GM19372 (cell line): ENCODE measurements at regions not wholly inside any gene's neighbourhood (a gene's known extent, or its start where the extent isn't known, plus 50 kb on each side); places are given as distances from the start of the nearest gene placed in this dataset.

Experiments
- ATAC-seq: cut with Tn5 transposase; IDR thresholded peaks from one replicate; pipeline ENCODE4 v1.9.1; 2021; ENCODE audit warnings: mild to moderate bottlenecking, low read depth, moderate library complexity; ENCODE audit not compliant: unreplicated experiment

DNA sequence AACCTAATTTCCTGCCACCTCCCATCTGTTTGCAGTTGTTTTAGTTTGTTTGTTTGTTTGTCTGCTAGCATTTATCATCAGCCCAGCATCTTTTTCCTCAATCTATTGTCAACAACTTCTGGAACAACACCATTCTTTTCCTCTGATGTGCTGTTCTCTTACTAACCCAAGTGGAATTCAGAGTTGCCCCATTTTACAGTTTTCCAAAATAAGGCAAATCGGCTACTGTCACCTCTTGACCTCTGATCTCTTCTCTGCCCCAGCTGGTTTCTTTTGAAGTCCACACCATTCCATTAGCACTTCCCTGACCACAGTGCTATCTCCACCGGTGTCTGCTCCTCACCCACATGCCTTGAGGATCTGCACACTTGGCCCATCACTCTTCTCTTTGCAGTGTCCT, 102.4 kb downstream of the EFNB2 start:
- no peak for ATAC-seq

DNA sequence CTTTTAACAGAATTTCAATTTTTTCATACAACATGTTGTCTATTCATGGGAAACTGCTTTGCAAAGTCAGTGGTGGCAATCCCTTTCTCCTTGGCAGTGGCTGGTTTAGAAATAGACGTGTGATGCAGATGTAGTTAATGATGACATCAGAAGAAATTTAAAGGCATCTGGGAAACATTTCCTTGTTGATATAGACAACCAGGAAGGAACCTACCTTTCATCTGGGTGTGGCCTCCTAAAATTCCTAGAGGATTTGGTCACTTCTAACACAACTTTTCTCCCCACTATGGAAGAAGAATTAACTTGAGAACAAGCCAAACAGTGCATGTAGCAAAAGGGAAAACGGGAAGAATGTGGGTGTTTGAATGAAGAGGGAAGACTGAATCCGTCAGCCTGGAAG, 102.8 kb downstream of the EFNB2 start:
- no peak for ATAC-seq

DNA sequence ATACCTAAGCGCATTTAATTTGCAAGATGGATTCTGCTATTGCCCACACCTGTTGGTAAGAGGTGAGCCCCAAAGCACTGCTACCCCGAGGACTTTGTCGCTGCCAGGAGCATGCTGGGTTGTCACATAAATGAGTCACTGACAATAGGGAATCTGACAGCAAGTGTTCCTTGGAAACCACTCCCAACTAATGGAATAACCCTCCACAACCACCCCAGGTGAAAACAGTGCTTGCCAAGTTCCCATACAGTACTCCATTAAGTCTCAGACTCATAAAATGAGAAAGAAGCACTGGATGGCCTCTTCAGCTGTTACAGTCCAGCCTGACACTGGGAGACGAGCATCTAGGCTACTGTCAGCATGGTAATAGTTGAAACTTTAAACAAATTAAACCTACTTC, 108.6 kb downstream of the EFNB2 start:
- no peak for ATAC-seq

DNA sequence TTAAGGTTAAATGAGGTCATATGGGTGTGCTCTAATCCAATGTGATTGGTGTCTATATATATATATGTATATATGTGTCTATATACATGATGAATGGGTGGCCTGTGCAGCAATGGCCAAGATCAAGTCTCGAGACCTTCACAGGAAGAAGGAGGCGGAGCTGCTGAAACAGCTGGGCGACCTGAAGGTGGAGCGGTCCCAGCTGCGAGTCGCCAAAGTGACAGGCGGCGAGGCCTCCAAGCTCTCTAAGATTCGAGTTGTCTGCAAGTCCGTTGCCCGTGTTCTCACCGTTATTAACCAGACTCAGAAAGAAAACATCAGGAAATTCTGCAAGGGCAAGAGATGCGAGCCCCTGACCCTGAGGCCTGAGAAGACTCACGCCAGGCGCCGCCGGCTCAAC, 109.8 kb downstream of the EFNB2 start:
- no peak for ATAC-seq

DNA sequence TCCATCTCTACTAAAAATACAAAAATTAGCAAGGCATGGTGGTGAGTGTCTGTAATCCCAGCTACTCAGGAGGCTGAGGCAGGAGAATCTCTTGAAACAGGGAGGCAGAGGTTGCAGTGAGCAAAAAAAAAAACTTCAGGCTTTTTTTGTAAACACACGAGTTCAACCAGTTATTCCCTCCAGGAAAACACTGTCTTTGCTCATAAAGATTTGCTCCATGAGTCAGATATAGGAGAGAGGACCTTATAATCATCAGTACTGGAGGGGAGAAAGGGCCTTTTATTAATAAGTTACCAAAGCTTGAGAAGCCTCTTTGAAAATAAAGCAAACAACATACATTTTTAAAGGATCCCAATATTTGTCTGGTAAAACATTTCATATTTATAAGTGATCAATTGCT, 110.7 kb downstream of the EFNB2 start:
- no peak for ATAC-seq

DNA sequence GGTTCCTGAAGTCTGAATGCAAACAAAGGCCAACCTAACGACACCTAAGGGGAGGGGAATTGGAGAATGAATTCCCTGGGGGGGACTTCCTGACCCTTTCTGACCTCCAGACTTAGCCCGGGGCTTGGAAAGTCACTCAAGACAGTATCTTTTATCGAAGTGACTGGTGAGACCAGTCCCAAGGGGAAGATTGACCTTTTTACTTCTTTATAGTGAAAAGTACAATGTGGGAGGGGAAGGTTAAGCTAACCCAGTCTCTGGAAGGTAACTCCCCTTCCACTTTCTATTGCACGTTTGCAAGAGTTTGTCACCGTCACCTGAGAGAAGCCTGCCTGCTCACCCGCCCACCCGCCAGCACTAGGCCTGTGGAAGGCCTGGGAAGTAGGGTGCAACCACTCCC, 111.9 kb downstream of the EFNB2 start:
- ATAC-seq = no peak

DNA sequence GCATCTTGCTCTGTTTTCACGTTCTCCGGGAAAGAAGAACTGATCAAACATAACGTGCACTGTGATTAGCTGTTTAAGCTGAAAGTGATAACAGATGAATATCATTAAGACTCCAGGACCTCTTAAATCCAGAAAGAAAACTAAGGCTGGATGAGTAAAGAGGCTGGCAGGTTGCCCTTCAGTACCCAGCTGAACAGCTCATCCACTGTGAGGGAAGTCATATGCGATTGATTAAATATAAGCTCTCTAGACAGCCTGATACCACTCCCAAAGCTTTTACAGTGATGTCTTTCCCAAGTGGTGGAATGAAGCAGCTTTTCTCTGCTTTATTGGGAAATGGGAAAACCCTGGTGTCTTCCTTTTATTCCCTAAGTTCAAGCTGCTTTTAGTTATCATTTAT, 116.9 kb downstream of the EFNB2 start:
- ATAC-seq = no peak

DNA sequence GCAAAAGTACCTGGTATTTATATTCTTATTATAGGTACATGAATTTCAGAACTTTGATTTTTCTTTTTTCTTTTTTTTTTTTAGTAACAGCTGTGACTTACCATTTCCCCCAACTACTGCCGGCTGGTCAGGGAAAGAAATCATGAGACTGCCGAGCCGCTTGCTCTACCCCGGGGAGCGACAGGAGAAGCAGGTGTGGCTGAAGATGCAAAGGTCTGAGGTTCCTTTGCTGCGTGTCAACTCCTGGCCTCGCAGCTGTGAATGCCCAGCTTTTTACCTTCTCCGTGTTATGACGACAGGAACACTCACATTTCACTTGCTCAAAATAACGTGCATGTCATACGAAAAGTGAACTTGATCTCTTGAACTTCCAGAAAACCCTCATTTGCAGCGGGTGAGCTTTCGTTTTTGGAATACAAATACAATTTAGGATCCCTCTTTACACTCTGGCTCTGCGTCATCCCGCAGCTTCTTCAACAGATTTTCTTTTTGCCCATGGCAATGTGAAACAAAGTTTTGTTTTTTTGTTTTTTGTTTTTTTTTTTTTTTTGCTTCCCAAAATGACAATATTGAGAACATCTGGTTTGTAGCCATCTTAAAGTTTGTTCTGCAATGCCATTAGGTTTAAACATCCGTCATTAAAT, 117.9 kb downstream of the EFNB2 start:
- peak; percentile 46 for ATAC-seq

DNA sequence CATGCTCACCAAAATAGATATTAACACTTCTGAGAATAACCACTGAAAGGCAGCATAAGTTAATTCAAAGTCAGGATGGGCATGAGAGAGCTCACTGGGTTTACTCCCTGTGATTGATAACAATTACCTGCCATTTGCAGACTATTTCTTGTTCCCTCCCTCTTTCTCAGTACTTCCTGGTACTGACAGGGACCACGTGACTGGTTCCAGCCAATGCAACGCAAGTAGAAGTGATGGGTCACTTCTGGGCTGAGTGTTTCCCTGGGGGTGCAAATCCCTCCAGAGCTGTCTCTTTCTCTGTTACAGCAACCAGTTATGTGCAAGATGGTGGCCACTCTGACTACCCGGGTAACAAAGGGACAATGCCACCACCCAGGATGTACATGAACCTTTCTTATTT, 118.8 kb downstream of the EFNB2 start:
- ATAC-seq = no peak

DNA sequence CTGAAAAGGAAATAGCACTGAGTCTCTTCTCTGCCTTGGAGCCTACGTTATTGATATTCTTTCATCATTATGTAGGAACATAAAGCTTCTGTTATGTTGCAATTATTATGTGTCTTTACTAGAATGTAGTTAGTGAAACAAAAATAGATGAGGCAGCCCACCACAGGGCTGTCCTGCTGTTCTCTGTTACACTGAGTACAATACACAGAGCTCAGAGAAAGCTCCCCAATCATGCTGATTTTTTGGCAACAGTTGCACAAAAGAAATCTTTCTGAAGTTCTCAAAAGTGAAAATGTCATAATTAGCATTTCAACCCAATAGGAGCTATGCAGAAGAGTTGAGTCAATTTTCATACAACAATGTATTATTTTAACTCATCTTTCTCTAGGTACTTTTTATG, 119.5 kb downstream of the EFNB2 start:
- ATAC-seq = no peak

DNA sequence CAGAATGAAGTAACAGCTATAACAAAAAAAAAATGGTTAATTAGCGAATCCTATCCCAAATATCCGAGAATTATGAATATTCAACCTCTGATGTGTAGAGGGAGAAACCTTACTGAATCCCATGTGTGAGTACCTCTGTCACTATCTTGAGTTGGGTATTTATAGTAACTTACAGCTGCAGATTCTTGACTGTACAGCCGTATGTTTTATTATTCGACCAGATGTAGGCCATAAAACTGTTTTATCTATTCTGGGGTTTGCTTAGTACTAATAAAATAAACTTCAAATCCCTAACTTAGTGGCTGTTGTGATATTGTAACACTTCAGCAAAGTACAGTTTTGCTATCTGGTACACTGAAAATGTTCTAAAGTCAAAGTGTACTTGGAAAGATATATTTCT, 120.0 kb downstream of the EFNB2 start:
- no peak for ATAC-seq

DNA sequence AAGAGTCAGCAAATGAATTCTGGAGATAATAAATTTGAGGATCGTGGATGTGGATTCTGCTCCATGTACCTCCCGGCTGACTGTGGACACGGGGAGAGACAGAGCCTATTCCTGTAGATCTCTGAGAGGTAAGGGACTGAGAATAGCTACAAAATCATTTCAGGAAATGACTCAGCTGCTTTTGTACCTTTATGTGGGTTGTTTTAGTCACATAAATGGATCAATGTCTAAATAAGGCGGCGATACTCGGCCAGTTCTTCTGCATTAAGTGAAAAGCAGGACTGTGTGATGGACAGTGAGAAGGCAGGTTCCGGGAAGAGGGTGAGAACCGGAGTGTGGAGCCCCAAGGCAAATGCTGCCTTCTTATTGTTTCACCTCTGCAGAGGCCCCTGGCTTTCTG, 128.1 kb downstream of the EFNB2 start:
- ATAC-seq = no peak

DNA sequence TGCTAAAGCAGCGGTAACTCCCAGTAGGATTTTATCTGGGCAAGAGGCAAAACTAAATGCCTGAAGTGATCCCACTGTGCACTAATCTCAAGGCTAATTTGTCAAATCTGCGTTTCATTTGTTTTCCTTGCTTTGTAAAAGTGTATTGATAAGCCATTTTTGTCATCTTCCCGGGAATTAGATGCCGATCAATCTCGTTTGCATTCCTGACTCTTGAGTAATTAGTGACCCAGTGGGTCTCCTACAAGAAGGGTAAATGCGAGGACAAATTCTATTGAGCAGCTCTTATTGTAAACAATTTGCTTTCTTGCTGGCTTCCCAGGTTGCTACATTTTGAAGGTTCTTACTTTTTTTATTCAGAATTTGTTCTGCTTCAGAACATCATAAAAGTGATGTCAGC, 129.7 kb downstream of the EFNB2 start:
- ATAC-seq = no peak

DNA sequence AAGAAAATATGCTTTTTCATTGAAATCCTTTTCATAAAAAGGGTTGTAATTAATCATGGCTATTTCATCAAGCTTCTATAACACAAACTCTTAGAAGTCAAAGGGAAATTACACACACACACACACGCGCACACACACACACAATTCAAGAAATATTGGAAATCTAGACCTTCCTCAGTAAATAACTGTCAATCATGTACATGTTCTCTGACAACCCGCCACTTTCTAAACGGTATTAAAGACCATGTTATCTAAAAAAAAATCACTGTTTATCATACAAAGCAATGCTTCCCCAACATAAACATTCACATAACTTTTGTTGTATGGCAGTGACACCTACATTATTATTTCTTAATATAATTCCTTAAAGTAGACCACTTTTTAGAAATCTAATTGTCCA, 132.2 kb downstream of the EFNB2 start:
- ATAC-seq = no peak

DNA sequence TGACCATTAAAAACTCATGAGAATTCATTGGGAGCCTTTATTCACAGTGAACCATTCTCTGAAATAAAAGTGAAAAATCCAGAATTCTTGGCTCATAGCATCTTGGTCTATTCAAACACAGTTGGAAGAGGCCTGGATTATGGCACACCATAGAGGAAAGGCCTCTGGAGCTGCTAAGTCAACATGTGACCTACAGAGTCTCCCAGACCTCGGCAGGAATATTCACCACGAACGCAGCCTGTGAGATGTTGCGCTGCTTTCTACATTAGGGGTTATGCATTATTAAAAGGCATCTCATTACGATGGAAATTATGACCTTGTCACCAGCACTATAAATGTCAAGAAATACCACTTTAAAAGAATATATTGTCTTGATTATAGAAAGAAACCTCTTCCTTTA, 132.6 kb downstream of the EFNB2 start:
- ATAC-seq = no peak

DNA sequence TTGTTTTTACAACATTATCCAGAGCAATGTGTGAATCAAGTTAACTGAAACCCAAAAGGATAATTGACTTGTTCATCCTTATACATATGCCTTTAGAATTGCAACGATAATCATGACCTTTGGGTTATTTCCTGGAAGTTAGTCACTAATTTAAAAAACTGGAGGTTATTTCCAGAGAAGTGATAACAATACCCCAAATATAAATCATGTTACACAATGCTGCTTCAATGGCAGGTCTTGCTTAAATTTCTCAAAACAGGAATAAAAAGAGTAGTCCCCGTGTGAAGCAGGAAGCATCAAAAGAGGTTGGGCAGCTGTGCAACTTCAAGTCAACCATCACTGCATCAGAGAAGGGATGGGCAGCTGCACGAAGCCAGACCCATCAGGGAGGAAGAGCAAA, 134.4 kb downstream of the EFNB2 start:
- no peak for ATAC-seq

DNA sequence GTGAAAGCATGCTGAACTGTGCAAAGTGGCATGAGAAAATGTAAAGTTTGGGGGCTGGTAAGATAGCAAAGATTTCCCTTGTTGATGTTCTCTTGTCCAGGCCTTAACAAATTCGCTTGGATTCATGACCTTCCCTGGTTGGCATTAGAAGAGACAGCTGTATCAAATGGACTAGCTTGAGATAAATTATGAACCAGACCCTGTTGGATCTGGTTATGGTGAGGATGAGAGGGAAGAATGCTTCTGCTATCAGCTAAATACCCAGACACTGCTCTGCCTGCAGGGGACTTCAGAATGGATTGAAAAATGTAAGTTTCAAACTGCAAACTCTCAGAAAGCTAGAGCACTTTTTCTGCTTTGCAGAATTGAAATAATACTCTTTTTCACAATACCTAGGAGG, 135.2 kb downstream of the EFNB2 start:
- ATAC-seq = no peak

DNA sequence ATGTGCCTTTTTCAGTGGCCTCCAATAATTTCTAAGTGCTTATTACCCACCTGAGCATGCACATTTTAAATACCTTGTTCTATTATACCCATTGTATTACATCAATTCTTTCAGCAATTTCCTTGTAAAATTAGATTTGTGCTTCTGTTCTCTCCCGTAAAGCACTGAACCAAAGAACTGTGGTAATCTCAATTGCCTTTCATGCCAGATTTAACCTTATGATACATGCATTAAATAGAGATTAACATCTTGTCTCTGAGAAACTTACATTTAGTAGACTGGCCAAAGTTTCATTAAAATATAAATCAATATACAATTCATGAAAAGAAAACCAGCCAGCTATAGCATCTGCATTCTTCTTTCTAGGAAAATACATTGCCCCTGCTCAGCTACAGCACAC, 137.2 kb downstream of the EFNB2 start:
- ATAC-seq = no peak

DNA sequence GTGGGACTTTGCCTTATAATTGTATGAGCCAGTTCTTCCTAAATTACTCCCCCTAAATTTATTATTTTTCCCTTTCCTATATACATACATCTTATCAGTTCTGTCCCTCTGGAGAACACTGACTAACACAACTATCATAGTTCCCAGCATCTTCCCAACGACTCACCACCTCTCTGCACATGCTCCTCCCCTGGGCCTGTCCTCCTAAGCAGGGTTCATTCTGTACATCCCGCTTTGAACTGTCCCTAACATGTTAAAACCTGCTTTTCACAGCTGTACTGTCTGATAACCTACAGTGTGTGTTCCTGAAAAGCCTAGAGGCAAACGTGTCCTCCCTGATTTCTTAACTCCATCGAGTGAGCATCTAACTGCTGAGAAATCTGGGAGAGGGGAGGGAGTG, 141.7 kb downstream of the EFNB2 start:
- no peak for ATAC-seq

DNA sequence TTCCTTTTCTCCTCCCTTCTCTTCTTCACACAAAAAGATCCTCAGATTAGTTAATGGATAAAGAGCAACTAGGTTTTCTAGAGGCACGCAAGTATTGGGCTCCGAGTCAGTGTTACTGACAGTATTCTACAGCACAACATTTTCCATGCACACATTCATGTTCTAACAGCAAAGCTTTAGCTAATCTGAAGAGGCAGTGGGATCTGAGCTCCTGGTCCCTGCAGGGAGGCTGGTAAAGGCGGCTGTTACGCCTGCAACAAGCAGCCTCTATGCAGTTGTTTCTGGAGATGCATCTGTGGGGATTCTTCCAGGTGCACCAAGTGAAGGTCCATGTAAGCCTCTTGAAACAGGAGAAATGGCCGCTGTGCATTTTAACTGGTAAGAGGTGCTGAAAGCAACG, 143.8 kb downstream of the EFNB2 start:
- no peak for ATAC-seq

DNA sequence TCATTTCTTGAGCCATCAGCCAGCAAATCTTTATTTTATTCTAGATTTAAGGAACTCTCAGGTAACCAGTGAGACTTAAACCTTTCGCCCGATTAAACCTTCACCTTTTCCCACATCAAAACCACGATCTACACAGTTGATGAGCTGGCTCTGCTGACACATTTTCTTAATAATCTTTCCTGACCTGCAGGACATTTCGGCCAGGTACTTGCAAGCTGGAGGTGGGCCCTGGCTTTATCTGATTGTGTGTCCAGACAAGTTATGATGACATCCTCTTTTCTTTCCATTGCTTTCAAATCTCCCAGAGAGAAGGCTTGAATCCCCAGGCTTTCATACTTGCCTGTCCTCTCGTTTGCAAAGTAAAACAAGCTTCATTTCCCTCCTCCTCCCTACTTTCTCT, 144.2 kb downstream of the EFNB2 start:
- no peak for ATAC-seq

DNA sequence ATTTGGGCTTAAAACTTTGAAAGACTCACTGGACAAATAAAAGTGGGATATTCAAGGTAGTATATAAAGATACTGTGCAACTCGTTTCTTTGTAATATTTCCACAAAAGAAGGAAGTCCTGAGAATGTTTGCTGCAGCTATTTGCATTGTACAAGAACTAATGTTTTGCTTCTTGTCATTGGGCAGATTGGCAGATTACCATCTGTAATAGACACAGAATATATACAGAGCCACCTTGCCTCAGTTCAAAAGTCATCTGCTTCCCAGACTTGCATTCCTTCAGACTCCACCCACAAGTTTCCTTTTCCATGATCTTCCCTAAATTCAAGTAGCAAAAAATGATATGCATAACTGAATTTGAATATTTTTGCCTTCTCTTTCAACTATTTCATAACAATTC, 145.1 kb downstream of the EFNB2 start:
- no peak for ATAC-seq

DNA sequence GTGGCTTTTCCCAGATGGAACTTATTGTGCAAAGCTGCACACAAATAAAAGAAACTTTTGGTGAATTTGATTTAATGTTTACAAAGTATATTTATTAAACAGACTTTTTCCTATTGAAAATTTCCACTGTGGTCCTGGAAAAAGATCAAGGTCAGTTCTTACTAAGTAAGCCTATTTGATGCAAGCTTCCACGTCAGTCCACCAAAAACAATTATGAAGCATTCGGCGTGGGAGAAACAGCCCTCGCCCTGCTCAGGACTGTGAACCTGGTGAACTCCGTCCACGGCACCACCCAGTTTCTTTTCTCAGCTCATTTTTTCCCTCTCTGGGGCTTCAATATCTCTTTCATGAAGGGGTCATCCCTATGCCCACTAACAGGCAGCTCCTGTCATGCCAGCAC, 149.8 kb downstream of the EFNB2 start:
- no peak for ATAC-seq
